ENCODE measurements at regions not wholly inside any gene's neighbourhood (a gene's known extent, or its start where the extent isn't known, plus 50 kb on each side); places are given as distances from the start of the nearest gene placed in this dataset.

DNA sequence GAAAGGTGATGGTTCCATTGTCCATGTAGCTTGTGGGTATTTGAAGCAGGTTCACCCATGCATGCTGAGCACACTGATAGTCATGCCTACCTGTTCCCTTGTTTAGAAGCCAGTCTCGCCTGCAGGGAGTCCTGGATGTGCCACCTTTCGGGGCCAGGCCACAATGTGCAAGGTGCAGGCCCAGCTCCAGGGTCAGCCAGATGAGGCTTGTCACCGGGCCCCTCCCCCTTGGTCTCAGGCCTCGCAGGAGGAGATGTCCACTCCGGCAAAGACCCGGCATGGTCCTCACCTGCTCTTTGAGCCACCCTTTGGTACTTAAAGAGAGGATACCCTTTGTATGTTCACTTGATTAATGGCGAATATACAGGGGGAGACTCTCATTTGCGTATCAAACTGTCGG is 140.4 kb upstream of the RTL1 start:
- no peak overlapping the region for H3K27ac ChIP-seq (ENCODE audit: low read depth in 1 of 2, low read length in 1 of 2)
- ATAC-seq (ENCODE audit: insufficient read depth, low FRiP score) (no peak), DNase-seq (no peak)
- no peak overlapping the region for H3K9ac ChIP-seq (ENCODE audit: insufficient read depth in 1 of 2, low read length in 2 of 2)
- TF ChIP-seq, protein P1, sequence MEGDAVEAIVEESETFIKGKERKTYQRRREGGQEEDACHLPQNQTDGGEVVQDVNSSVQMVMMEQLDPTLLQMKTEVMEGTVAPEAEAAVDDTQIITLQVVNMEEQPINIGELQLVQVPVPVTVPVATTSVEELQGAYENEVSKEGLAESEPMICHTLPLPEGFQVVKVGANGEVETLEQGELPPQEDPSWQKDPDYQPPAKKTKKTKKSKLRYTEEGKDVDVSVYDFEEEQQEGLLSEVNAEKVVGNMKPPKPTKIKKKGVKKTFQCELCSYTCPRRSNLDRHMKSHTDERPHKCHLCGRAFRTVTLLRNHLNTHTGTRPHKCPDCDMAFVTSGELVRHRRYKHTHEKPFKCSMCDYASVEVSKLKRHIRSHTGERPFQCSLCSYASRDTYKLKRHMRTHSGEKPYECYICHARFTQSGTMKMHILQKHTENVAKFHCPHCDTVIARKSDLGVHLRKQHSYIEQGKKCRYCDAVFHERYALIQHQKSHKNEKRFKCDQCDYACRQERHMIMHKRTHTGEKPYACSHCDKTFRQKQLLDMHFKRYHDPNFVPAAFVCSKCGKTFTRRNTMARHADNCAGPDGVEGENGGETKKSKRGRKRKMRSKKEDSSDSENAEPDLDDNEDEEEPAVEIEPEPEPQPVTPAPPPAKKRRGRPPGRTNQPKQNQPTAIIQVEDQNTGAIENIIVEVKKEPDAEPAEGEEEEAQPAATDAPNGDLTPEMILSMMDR (IDR thresholded peaks at IDR 0.05; ENCODE audit: control extremely low read depth, extremely low read depth) = no peak
- no peaks in the 10 kb centered on the region for H3K4me1 ChIP-seq (ENCODE audit: control insufficient read depth in 5 of 5, insufficient read depth in 5 of 5, low read length in 5 of 5)
- WGBS, 2 donors = 91 to 94% methylated on average over 9 of the region's 9 CpGs
- peaks cover 0 to 9% (median 0%) of the 10 kb centered on the region in 4 donors for H3K36me3 ChIP-seq (ENCODE audit: control insufficient read depth in 4 of 4, insufficient read depth in 4 of 4, low read length in 4 of 4)
- no peaks in the 10 kb centered on the region for H3K27me3 ChIP-seq (ENCODE audit: control insufficient read depth in 3 of 3, insufficient read depth in 3 of 3, low read length in 2 of 3)
- peaks cover 0 to 1% (median 0%) of the 10 kb centered on the region in 4 donors for H3K9me3 ChIP-seq (ENCODE audit: control insufficient read depth in 4 of 4, insufficient read depth in 3 of 4, low read length in 3 of 4)
- no peak overlapping the region for H3K4me3 ChIP-seq

DNA sequence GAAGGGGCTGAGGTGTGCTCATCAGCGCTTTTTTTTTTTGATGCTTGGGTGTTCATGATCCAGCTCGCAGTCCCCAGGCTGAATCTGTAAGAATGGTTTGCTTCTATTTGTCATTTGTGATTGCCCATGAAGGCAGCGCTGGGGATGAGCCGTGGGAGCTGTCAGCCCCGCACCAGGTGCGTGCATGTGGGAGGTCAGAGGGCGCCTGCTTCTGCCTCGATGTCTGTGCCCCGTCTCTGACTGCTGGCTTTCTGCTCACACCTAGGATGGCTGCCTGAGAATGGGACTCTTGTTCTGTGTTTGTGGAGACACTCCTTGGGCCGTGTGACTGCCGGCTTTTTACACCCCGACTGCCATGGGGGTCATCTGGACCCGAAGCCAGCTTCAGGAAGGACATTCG is 141.2 kb upstream of the RTL1 start:
- peaks cover 0 to 1% (median 0%) of the 10 kb centered on the region in 4 donors for H3K9me3 ChIP-seq (ENCODE audit: control insufficient read depth in 4 of 4, insufficient read depth in 3 of 4, low read length in 3 of 4)
- 91 to 97% methylated on average over 14 of the region's 14 CpGs for WGBS, 2 donors
- H3K4me3 ChIP-seq = no peak overlapping the region
- H3K4me1 ChIP-seq (ENCODE audit: control insufficient read depth in 5 of 5, insufficient read depth in 5 of 5, low read length in 5 of 5) = no peaks in the 10 kb centered on the region
- H3K27me3 ChIP-seq (ENCODE audit: control insufficient read depth in 3 of 3, insufficient read depth in 3 of 3, low read length in 2 of 3) = no peaks in the 10 kb centered on the region
- no peak overlapping the region for H3K9ac ChIP-seq (ENCODE audit: insufficient read depth in 1 of 2, low read length in 2 of 2)
- DNase-seq (no peak), ATAC-seq (ENCODE audit: insufficient read depth, low FRiP score) (no peak)
- H3K27ac ChIP-seq (ENCODE audit: low read depth in 1 of 2, low read length in 1 of 2) = no peak overlapping the region
- TF ChIP-seq, protein P1 (IDR thresholded peaks at IDR 0.05; ENCODE audit: control extremely low read depth, extremely low read depth) = no peak
- peaks cover 0 to 13% (median 0%) of the 10 kb centered on the region in 4 donors for H3K36me3 ChIP-seq (ENCODE audit: control insufficient read depth in 4 of 4, insufficient read depth in 4 of 4, low read length in 4 of 4)

DNA sequence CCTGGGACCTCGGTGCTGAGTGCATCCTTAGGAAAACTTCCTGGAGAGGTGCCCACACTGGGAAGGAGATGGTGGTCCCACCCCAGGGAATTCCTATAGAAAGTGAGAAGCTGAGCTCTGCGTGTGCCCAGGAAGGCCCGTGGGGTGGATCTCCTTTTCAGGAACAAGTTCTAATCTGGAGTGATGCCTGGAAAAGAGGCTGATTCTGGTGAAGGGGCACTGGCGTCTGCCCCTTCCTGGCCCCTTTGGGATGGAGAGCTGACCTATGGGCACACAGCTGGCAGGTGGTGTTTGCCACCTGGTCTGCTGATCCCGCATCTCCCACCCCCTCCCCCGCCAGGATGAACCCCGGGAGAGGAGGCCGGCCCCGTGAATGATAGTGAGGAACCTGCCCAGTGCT is 142.0 kb upstream of the RTL1 start:
- Histone ChIP-seq H3K4me3 (no peak overlapping the region), H3K9me3 (ENCODE audit: control insufficient read depth in 4 of 4, insufficient read depth in 3 of 4, low read length in 3 of 4) (peaks cover 0 to 1% (median 0%) of the 10 kb centered on the region in 4 donors), H3K4me1 (ENCODE audit: control insufficient read depth in 5 of 5, insufficient read depth in 5 of 5, low read length in 5 of 5) (no peaks in the 10 kb centered on the region), H3K9ac (ENCODE audit: insufficient read depth in 1 of 2, low read length in 2 of 2) (no peak overlapping the region), H3K27ac (ENCODE audit: low read depth in 1 of 2, low read length in 1 of 2) (no peak overlapping the region), H3K36me3 (ENCODE audit: control insufficient read depth in 4 of 4, insufficient read depth in 4 of 4, low read length in 4 of 4) (peaks cover 0 to 15% (median 3%) of the 10 kb centered on the region in 4 donors), H3K27me3 (ENCODE audit: control insufficient read depth in 3 of 3, insufficient read depth in 3 of 3, low read length in 2 of 3) (no peaks in the 10 kb centered on the region)
- TF ChIP-seq, protein P1 (IDR thresholded peaks at IDR 0.05; ENCODE audit: control extremely low read depth, extremely low read depth) = no peak
- ATAC-seq (ENCODE audit: insufficient read depth, low FRiP score) = no peak
- 83 to 85% methylated on average over 9 of the region's 9 CpGs for WGBS, 2 donors
- no peak for DNase-seq

DNA sequence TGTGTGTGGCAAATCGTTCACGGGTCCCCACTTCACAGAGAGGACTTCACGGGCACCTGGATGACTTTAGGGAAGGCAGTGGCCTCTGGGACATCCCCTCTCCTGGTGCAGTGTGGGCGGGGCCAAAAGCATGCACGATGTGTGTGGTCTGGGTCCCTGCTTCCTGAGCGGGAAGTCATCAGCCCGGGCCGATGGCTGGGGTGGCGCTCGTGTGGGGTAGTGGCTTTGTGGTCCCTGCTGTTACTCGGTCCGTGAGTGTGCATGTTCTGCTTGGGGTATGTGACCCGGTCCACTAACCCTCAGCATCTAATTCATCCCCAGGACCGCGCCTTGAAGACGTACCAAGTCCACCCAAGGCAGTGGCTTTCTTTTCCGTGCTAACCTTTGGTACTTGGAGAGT is 142.5 kb upstream of the RTL1 start:
- 88 to 91% methylated on average over 17 of the region's 17 CpGs for WGBS, 2 donors
- DNase-seq (no peak), ATAC-seq (ENCODE audit: insufficient read depth, low FRiP score) (no peak)
- TF ChIP-seq, protein P1 (IDR thresholded peaks at IDR 0.05; ENCODE audit: control extremely low read depth, extremely low read depth) = no peak
- Histone ChIP-seq H3K4me1 (ENCODE audit: control insufficient read depth in 5 of 5, insufficient read depth in 5 of 5, low read length in 5 of 5) (no peaks in the 10 kb centered on the region), H3K27ac (ENCODE audit: low read depth in 1 of 2, low read length in 1 of 2) (no peak overlapping the region), H3K9ac (ENCODE audit: insufficient read depth in 1 of 2, low read length in 2 of 2) (no peak overlapping the region), H3K9me3 (ENCODE audit: control insufficient read depth in 4 of 4, insufficient read depth in 3 of 4, low read length in 3 of 4) (peaks cover 0 to 1% (median 0%) of the 10 kb centered on the region in 4 donors), H3K27me3 (ENCODE audit: control insufficient read depth in 3 of 3, insufficient read depth in 3 of 3, low read length in 2 of 3) (no peaks in the 10 kb centered on the region), H3K4me3 (no peak overlapping the region), H3K36me3 (ENCODE audit: control insufficient read depth in 4 of 4, insufficient read depth in 4 of 4, low read length in 4 of 4) (peaks cover 0 to 18% (median 4%) of the 10 kb centered on the region in 4 donors)
